ENCODE measurements at regions not wholly inside any gene's neighbourhood (a gene's known extent, or its start where the extent isn't known, plus 50 kb on each side); places are given as distances from the start of the nearest gene placed in this dataset.
"Not testable (repeated sequence)": the region's sequence is repeated elsewhere in the genome, so short reads cannot be mapped to it uniquely, and the experiment has no call there.

DNA sequence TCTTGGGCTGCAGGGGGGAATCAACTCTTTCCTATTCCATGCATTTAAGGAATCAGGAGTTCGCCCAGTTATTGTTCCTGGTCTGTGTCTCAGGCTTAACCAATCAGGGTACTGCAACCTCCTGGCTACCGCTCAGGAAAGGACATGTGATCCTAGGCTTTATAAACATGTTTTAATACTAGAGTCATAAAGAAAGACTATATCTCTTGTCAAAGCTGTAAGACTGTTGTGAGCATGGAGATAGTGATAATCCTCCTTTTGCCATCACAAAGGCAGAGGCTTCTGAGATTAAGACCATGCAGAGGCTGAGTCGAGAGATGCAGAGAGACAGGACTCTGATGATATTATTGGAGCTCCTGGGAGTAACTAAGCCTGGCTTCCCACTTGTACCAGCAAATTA lies 137.0 kb downstream of the YIPF5 start:
- H3K9ac ChIP-seq (ENCODE audit: low read depth in 1 of 2, low read length in 2 of 2), result no peak overlapping the region
- H3K27me3 ChIP-seq (ENCODE audit: control insufficient read depth in 2 of 2, insufficient read depth in 2 of 2, low read length in 2 of 2), result no peaks in the 10 kb centered on the region
- no peak overlapping the region for H3K27ac ChIP-seq (ENCODE audit: low read depth in 2 of 2, low read length in 2 of 2)
- H3K9me3 ChIP-seq (ENCODE audit: control insufficient read depth in 2 of 2, low read length in 2 of 2), result no peaks in the 10 kb centered on the region
- H3K4me1 ChIP-seq (ENCODE audit: control insufficient read depth in 2 of 2, insufficient read depth in 2 of 2, low read length in 2 of 2), result peaks cover 0 to 4% of the 10 kb centered on the region in 2 donors
- H3K4me3 ChIP-seq (ENCODE audit: low read length in 2 of 2), result no peak overlapping the region
- H3K36me3 ChIP-seq (ENCODE audit: control insufficient read depth in 2 of 2, insufficient read depth in 2 of 2, low read length in 2 of 2), result no peaks in the 10 kb centered on the region

DNA sequence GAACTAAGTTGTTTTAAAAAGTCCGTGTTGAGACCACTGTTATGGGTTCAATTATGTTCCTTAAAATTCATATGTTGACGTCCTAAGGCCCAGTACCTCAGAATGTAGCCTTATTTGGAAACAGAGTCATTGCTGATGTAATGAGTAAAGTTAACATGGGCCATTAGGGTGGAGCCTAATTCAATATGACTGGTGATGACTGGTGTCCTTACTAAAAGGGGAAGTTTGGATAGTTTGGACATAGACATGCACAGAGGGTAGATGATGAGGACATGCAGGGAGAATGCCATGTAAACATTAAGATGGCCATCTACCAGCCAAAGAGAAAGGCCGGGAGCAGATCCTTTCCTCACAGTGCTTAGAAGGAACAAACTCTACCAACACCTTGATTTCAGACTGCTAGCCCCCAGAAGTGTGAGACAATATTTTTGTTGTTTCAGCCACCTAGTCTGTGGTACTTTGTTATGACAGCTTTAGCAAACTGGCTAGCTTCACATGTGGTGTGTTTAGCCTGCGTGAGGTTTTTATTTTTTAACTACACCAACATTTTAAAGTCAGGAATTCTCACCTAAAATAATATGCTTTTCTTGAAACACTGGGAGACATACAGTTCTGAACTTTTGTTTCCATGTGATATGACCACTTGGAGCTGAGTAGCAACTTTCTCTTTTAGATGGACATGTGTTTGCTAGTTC lies 135.3 kb downstream of the YIPF5 start:
- Histone ChIP-seq H3K4me1 (ENCODE audit: control insufficient read depth in 2 of 2, insufficient read depth in 2 of 2, low read length in 2 of 2) (no peaks in the 10 kb centered on the region), H3K36me3 (ENCODE audit: control insufficient read depth in 2 of 2, insufficient read depth in 2 of 2, low read length in 2 of 2) (no peaks in the 10 kb centered on the region), H3K27ac (ENCODE audit: low read depth in 2 of 2, low read length in 2 of 2) (no peak overlapping the region), H3K9me3 (ENCODE audit: control insufficient read depth in 2 of 2, low read length in 2 of 2) (no peaks in the 10 kb centered on the region), H3K9ac (ENCODE audit: low read depth in 1 of 2, low read length in 2 of 2) (no peak overlapping the region), H3K4me3 (ENCODE audit: low read length in 2 of 2) (no peak overlapping the region), H3K27me3 (ENCODE audit: control insufficient read depth in 2 of 2, insufficient read depth in 2 of 2, low read length in 2 of 2) (no peaks in the 10 kb centered on the region)

DNA sequence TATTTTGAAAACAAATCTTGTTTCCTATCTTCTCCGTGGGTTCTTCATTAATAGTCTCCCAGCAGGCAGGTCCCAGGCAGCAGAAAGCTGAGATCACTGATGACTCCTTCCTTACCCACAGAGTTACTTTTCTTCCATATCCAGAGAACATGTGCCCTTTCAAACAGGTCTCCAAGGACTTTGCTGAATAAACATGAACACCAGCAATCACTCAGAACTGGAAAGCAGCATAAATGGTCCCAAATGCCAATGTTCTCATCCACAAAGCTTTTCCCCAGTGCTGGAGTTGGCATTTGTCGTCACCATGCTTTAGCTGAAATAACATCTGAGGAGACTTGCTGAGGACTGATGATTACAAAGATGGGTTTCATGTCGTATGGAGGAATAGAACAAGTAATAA lies 134.0 kb downstream of the YIPF5 start:
- no peak overlapping the region for H3K9ac ChIP-seq (ENCODE audit: low read depth in 1 of 2, low read length in 2 of 2)
- no peaks in the 10 kb centered on the region for H3K9me3 ChIP-seq (ENCODE audit: control insufficient read depth in 2 of 2, low read length in 2 of 2)
- no peak overlapping the region for H3K27ac ChIP-seq (ENCODE audit: low read depth in 2 of 2, low read length in 2 of 2)
- H3K27me3 ChIP-seq (ENCODE audit: control insufficient read depth in 2 of 2, insufficient read depth in 2 of 2, low read length in 2 of 2), result no peaks in the 10 kb centered on the region
- H3K4me3 ChIP-seq (ENCODE audit: low read length in 2 of 2), result no peak overlapping the region
- no peaks in the 10 kb centered on the region for H3K36me3 ChIP-seq (ENCODE audit: control insufficient read depth in 2 of 2, insufficient read depth in 2 of 2, low read length in 2 of 2)
- no peaks in the 10 kb centered on the region for H3K4me1 ChIP-seq (ENCODE audit: control insufficient read depth in 2 of 2, insufficient read depth in 2 of 2, low read length in 2 of 2)

DNA sequence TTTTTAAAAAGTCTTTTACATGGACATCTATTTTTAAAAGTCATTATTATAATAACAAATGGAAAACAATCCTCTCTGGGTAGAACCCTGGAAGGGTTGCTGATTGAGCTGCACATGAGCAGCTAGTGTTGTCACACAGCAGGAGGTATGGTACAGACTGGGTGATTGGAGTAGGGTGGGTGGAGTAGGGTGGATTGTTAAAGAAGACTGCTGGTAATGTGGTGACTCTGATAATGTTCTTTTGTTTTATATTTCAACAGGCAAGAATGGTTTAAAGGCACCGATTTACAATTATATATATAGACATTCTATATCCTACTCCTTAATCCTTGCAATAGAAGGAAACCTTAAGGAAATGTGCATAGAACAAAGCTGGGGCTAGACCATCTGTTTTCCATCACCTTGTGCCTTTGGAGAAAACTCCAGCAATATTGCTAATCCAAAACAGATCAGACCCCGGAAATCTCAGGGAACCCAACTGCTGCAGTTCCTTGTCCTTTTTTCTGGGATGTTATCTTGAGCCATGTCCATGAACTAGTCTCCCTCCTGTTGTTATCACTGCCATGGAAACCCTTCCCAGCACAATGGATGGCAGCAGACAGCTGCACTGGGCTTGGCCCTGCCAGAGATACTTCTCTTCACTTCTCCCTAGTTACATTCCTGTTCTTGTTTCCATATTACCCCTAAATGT lies 129.7 kb downstream of the YIPF5 start:
- Histone ChIP-seq H3K9me3 (ENCODE audit: control insufficient read depth in 2 of 2, low read length in 2 of 2) (no peaks in the 10 kb centered on the region), H3K4me3 (ENCODE audit: low read length in 2 of 2) (no peak overlapping the region), H3K9ac (ENCODE audit: low read depth in 1 of 2, low read length in 2 of 2) (no peak overlapping the region), H3K36me3 (ENCODE audit: control insufficient read depth in 2 of 2, insufficient read depth in 2 of 2, low read length in 2 of 2) (no peaks in the 10 kb centered on the region), H3K27me3 (ENCODE audit: control insufficient read depth in 2 of 2, insufficient read depth in 2 of 2, low read length in 2 of 2) (no peaks in the 10 kb centered on the region), H3K27ac (ENCODE audit: low read depth in 2 of 2, low read length in 2 of 2) (no peak overlapping the region), H3K4me1 (ENCODE audit: control insufficient read depth in 2 of 2, insufficient read depth in 2 of 2, low read length in 2 of 2) (no peaks in the 10 kb centered on the region)

DNA sequence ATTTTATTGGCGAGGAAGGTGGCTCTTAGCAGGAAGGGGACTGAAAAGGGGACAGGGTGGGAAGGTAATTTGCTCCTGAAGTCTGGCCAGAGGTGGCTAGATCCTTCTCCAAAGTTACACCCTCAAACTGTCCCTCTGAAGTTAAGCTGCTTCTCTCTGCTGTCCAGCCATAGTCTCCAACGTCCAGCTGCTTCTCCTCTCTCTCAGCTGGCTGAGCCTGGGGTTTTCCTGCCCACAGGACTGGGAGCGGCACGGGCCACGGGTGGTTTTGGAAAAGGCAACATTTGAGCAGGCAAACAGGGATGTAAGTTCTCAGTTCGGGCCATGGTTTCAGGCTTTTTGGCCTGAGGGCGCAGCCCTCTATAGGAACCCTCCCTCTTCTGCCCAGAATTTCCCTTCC lies 128.3 kb downstream of the YIPF5 start:
- Histone ChIP-seq H3K4me1 (ENCODE audit: control insufficient read depth in 2 of 2, insufficient read depth in 2 of 2, low read length in 2 of 2) (no peaks in the 10 kb centered on the region), H3K4me3 (ENCODE audit: low read length in 2 of 2) (no peak overlapping the region), H3K27me3 (ENCODE audit: control insufficient read depth in 2 of 2, insufficient read depth in 2 of 2, low read length in 2 of 2) (no peaks in the 10 kb centered on the region), H3K9me3 (ENCODE audit: control insufficient read depth in 2 of 2, low read length in 2 of 2) (no peaks in the 10 kb centered on the region), H3K9ac (ENCODE audit: low read depth in 1 of 2, low read length in 2 of 2) (no peak overlapping the region), H3K27ac (ENCODE audit: low read depth in 2 of 2, low read length in 2 of 2) (no peak overlapping the region), H3K36me3 (ENCODE audit: control insufficient read depth in 2 of 2, insufficient read depth in 2 of 2, low read length in 2 of 2) (no peaks in the 10 kb centered on the region)

DNA sequence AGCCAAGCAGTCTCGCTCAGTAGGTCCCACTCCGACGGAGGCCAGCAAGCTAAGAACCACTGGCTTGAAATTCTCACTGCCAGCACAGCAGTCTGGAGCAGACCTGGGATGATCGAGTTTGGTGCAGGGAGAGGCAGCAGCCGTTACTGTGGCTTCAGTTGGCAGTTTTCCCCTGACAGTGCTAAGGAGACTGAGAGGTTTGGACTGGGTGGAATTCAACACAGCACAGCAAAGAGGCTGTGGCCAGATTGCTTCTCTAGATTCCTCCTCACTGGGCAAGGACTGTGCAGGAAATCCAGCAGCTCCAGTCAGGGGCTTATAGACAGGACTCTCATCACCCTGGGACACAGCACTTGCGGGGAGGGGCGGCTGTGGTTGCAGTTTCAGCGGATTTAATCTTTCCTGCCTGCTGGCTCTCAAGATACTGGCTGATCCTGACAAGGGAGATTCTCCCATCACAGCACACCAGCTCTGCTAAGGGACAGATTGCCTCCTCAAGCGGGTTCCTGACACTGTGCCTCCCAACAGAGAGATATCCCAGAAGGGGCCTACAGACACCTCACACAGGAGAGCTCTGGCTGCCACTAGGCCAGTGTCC lies 122.1 kb downstream of the YIPF5 start:
- no peaks in the 10 kb centered on the region for H3K27me3 ChIP-seq (ENCODE audit: control insufficient read depth in 2 of 2, insufficient read depth in 2 of 2, low read length in 2 of 2)
- no peaks in the 10 kb centered on the region for H3K36me3 ChIP-seq (ENCODE audit: control insufficient read depth in 2 of 2, insufficient read depth in 2 of 2, low read length in 2 of 2)
- H3K4me3 ChIP-seq (ENCODE audit: low read length in 2 of 2), result no peak overlapping the region
- H3K9me3 ChIP-seq (ENCODE audit: control insufficient read depth in 2 of 2, low read length in 2 of 2), result no peaks in the 10 kb centered on the region
- H3K4me1 ChIP-seq (ENCODE audit: control insufficient read depth in 2 of 2, insufficient read depth in 2 of 2, low read length in 2 of 2), result no peaks in the 10 kb centered on the region
- H3K27ac ChIP-seq (ENCODE audit: low read depth in 2 of 2, low read length in 2 of 2), result no peak overlapping the region
- H3K9ac ChIP-seq (ENCODE audit: low read depth in 1 of 2, low read length in 2 of 2), result no peak overlapping the region

DNA sequence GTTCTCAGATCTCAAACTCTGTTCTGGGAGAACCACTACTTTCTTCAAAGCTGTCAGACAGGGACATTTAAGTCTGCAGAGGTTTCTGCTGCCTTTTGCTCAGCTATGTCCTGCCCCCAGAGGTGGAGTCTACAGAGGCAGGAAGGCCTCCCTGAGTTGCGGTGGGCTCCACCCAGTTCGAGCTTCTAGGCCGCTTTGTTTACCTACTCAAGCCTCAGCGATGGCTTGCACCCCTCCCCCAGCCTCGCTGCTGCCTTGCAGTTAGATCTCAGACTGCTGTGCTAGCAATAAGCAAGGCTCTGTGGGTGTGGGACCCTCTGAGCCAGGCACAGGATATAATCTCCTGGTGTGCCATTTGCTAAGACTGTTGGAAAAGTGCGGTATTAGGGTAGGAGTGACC lies 115.1 kb downstream of the YIPF5 start:
- H3K36me3 ChIP-seq (ENCODE audit: control insufficient read depth in 2 of 2, insufficient read depth in 2 of 2, low read length in 2 of 2); H3K27ac ChIP-seq (ENCODE audit: low read depth in 2 of 2, low read length in 2 of 2); H3K4me1 ChIP-seq (ENCODE audit: control insufficient read depth in 2 of 2, insufficient read depth in 2 of 2, low read length in 2 of 2); H3K9ac ChIP-seq (ENCODE audit: low read depth in 1 of 2, low read length in 2 of 2); H3K4me3 ChIP-seq (ENCODE audit: low read length in 2 of 2); H3K9me3 ChIP-seq (ENCODE audit: control insufficient read depth in 2 of 2, low read length in 2 of 2); H3K27me3 ChIP-seq (ENCODE audit: control insufficient read depth in 2 of 2, insufficient read depth in 2 of 2, low read length in 2 of 2): not testable (repeated sequence)

DNA sequence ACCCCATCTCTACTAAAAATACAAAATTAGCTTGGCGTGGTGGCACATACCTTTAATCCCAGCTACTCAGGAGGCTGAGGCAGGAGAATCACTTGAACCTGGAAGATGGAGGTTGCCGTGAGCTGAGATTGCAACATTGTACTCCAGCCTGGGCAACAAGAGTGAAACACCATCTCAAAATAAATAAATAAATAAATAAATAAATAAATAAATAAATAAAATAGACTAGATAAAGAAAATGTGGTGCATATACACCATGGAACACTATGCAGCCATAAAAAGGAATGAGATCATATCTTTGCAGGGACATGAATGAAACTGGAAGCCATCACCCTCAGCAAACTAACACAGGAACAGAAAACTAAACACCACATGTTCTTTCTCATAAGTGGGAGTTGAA lies 110.4 kb downstream of the YIPF5 start:
- H3K36me3 ChIP-seq (ENCODE audit: control insufficient read depth in 2 of 2, insufficient read depth in 2 of 2, low read length in 2 of 2); H3K27me3 ChIP-seq (ENCODE audit: control insufficient read depth in 2 of 2, insufficient read depth in 2 of 2, low read length in 2 of 2); H3K4me1 ChIP-seq (ENCODE audit: control insufficient read depth in 2 of 2, insufficient read depth in 2 of 2, low read length in 2 of 2); H3K27ac ChIP-seq (ENCODE audit: low read depth in 2 of 2, low read length in 2 of 2); H3K9me3 ChIP-seq (ENCODE audit: control insufficient read depth in 2 of 2, low read length in 2 of 2); H3K9ac ChIP-seq (ENCODE audit: low read depth in 1 of 2, low read length in 2 of 2); H3K4me3 ChIP-seq (ENCODE audit: low read length in 2 of 2): not testable (repeated sequence)

DNA sequence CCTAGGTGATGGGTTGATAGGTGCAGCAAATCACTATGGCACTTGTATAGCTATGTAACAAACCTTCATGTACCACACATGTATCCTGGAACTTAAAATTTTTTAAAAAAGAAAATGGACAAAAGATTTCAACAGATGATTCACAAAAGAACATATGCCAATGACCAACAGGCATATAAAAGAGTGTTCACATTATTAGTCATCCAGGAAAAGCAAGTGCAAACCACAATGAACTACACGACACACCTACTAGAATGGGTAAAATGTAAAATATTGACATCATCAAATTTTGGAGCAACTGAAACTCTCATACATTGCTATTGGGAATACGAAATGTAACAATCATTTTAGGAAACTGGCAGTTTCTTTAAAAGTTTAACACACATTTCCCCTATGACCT lies 109.9 kb downstream of the YIPF5 start:
- Histone ChIP-seq H3K9me3 (ENCODE audit: control insufficient read depth in 2 of 2, low read length in 2 of 2) (no peaks in the 10 kb centered on the region), H3K36me3 (ENCODE audit: control insufficient read depth in 2 of 2, insufficient read depth in 2 of 2, low read length in 2 of 2) (no peaks in the 10 kb centered on the region)

DNA sequence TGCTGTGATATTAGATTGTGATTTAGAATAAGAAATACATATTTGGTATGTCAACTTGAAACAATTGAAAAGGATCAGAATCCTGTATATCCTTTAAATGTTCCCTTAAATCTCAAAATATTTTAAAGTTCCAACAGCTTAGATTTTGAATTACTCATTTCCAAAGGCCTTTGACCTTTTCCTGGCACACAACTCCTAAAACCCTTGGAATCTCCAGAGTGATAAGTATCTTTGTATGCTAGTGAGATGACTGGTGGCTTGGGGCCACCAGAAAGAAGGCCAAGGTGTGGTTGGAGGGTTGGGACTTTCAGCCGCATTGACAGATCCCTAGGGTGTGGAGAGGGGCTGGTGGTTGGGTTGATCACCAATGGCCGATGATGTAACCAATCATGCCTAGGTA lies 104.7 kb downstream of the YIPF5 start:
- no peak overlapping the region for H3K4me3 ChIP-seq (ENCODE audit: low read length in 2 of 2)
- H3K27me3 ChIP-seq (ENCODE audit: control insufficient read depth in 2 of 2, insufficient read depth in 2 of 2, low read length in 2 of 2), result no peaks in the 10 kb centered on the region
- no peak overlapping the region for H3K27ac ChIP-seq (ENCODE audit: low read depth in 2 of 2, low read length in 2 of 2)
- H3K4me1 ChIP-seq (ENCODE audit: control insufficient read depth in 2 of 2, insufficient read depth in 2 of 2, low read length in 2 of 2), result no peaks in the 10 kb centered on the region
- no peaks in the 10 kb centered on the region for H3K36me3 ChIP-seq (ENCODE audit: control insufficient read depth in 2 of 2, insufficient read depth in 2 of 2, low read length in 2 of 2)
- H3K9me3 ChIP-seq (ENCODE audit: control insufficient read depth in 2 of 2, low read length in 2 of 2), result no peaks in the 10 kb centered on the region
- no peak overlapping the region for H3K9ac ChIP-seq (ENCODE audit: low read depth in 1 of 2, low read length in 2 of 2)

More for the DNA sequence above, 109.9 kb downstream of the YIPF5 start:
- Histone ChIP-seq H3K4me1 (ENCODE audit: control insufficient read depth in 2 of 2, insufficient read depth in 2 of 2, low read length in 2 of 2) (no peaks in the 10 kb centered on the region), H3K9ac (ENCODE audit: low read depth in 1 of 2, low read length in 2 of 2) (no peak overlapping the region), H3K27me3 (ENCODE audit: control insufficient read depth in 2 of 2, insufficient read depth in 2 of 2, low read length in 2 of 2) (no peaks in the 10 kb centered on the region), H3K4me3 (ENCODE audit: low read length in 2 of 2) (no peak overlapping the region), H3K27ac (ENCODE audit: low read depth in 2 of 2, low read length in 2 of 2) (no peak overlapping the region)
